Suprapubic skin (tissue), 4 donors: ENCODE measurements at regions not wholly inside any gene's neighbourhood (a gene's known extent, or its start where the extent isn't known, plus 50 kb on each side); places are given as distances from the start of the nearest gene placed in this dataset.

ENCODE experiments used
- CTCF ChIP-seq, 2 donors: fragments of 200-600 bp in 1 of 2; fragments of 450-650 bp in 1 of 2; sonication (generic) in 1 of 2; IDR thresholded peaks; one replicate each; pipeline ENCODE4 v1.5.1; 2016 to 2019; ENCODE audit warnings: antibody characterized with exemption in 2 of 2, mild to moderate bottlenecking in 1 of 2, moderate library complexity in 1 of 2
- POLR2A ChIP-seq, 2 donors: fragments of 450-650 bp; IDR thresholded peaks; one replicate each; pipeline ENCODE4 v1.6.1; 2017; ENCODE audit warnings: antibody characterized with exemption in 2 of 2, mild to moderate bottlenecking in 2 of 2, moderate library complexity in 2 of 2
- POLR2AphosphoS5 ChIP-seq, 3 donors: sonication (generic); formaldehyde crosslinking; IDR thresholded peaks; one replicate each; pipeline ENCODE4 v1.6.1; 2017; ENCODE audit warnings: antibody characterized with exemption in 3 of 3

- TF ChIP-seq CTCF (IDR thresholded peaks at IDR 0.05) (no peak), POLR2A (IDR thresholded peaks at IDR 0.05) (no peak), POLR2AphosphoS5 (IDR thresholded peaks at IDR 0.05) (no peak)
These were observed 1557.0 kb downstream of the MRPL39 start for GRCh38 chr21:24050231-24050630.
